ENCODE measurements at regions not wholly inside any gene's neighbourhood (a gene's known extent, or its start where the extent isn't known, plus 50 kb on each side); places are given as distances from the start of the nearest gene placed in this dataset.

DNA sequence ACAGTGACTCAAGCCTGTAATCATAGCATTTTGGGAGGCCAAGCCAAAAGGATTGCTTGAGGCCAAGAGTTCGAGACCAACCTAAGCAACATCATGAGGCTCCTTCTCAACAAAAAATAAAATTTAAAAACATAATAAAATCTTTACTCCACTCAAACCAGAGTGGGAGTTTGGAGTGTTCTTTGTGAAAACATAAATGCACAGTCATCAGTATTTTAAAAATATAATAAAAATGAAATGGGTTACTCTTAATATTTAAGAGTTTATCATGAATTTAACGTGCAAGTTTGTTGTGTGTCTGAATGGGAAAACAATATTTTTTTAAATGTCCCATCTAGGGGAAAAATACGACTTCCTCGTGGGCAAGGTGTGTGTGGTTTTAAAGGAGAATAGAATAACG, 78.6 kb upstream of the STARD13 start:
- no peak overlapping the region for H3K4me2 ChIP-seq (ENCODE audit: insufficient read depth, insufficient read length, low read length)
- no peaks in the 10 kb centered on the region for H4K20me1 ChIP-seq (ENCODE audit: control insufficient read depth, insufficient read depth, insufficient read length)
- H3K4ac ChIP-seq (ENCODE audit: low read depth, low read length) = no peak overlapping the region
- no peaks in the 10 kb centered on the region for H3K4me1 ChIP-seq (ENCODE audit: insufficient read depth, low read length)
- no peak overlapping the region for H3K4me3 Mint-ChIP-seq
- H3K56ac ChIP-seq (ENCODE audit: insufficient read length, low read depth, low read length) = no peak overlapping the region
- no peaks in the 10 kb centered on the region for H3K9me3 ChIP-seq (ENCODE audit: control insufficient read depth, low read depth, low read length)
- no peak overlapping the region for H4K91ac ChIP-seq (ENCODE audit: insufficient read length, low read depth, low read length)
- no peak overlapping the region for H3K14ac ChIP-seq (ENCODE audit: insufficient read depth, low read length)
- H2AFZ ChIP-seq (ENCODE audit: low read length) = no peak overlapping the region
- no peak overlapping the region for H3K27ac Mint-ChIP-seq
- no CpG with 5 or more reads among the region's 5 CpGs for WGBS (ENCODE audit: extremely low coverage, insufficient read length, low lambda C conversion rate)
- H3K9ac ChIP-seq (ENCODE audit: extremely low read depth, insufficient read length, low read length) = no peak overlapping the region
- H3K79me2 ChIP-seq (ENCODE audit: insufficient read depth, low read length) = no peaks in the 10 kb centered on the region
- H3K27ac ChIP-seq (ENCODE audit: insufficient read length, low read depth, low read length) = no peak overlapping the region
- H4K8ac ChIP-seq (replicated peaks; ENCODE audit: insufficient read length, low read depth, low read length) = no peak overlapping the region
- no peak overlapping the region for H4K5ac ChIP-seq (ENCODE audit: insufficient read length, low read depth, low read length)
- peaks cover 5 to 6% of the 10 kb centered on the region in 2 experiments; a peak in 4 of 5 replicates for H3K9me3 Mint-ChIP-seq
- no peak overlapping the region for H2BK12ac ChIP-seq (ENCODE audit: insufficient read length, low read depth, low read length)
- H3K23ac ChIP-seq (ENCODE audit: insufficient read length, low read depth, low read length) = no peak overlapping the region
- H3K79me1 ChIP-seq (ENCODE audit: insufficient read depth, low read depth, low read length, poor library complexity, severe bottlenecking) = no peaks in the 10 kb centered on the region
- TF ChIP-seq, protein P1, sequence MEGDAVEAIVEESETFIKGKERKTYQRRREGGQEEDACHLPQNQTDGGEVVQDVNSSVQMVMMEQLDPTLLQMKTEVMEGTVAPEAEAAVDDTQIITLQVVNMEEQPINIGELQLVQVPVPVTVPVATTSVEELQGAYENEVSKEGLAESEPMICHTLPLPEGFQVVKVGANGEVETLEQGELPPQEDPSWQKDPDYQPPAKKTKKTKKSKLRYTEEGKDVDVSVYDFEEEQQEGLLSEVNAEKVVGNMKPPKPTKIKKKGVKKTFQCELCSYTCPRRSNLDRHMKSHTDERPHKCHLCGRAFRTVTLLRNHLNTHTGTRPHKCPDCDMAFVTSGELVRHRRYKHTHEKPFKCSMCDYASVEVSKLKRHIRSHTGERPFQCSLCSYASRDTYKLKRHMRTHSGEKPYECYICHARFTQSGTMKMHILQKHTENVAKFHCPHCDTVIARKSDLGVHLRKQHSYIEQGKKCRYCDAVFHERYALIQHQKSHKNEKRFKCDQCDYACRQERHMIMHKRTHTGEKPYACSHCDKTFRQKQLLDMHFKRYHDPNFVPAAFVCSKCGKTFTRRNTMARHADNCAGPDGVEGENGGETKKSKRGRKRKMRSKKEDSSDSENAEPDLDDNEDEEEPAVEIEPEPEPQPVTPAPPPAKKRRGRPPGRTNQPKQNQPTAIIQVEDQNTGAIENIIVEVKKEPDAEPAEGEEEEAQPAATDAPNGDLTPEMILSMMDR (conservative IDR thresholded peaks at IDR 0.05) = no peak
- no peak for DNase-seq
- H2BK5ac ChIP-seq (ENCODE audit: insufficient read length, low read length) = no peak overlapping the region
- no peaks in the 10 kb centered on the region for H3K23me2 ChIP-seq (ENCODE audit: insufficient read length, low read depth, low read length, poor library complexity, severe bottlenecking)
- H3K4me1 Mint-ChIP-seq = no peaks in the 10 kb centered on the region
- H3K36me3 Mint-ChIP-seq (ENCODE audit: insufficient read depth in 1 of 3, low read depth in 3 of 3) = peaks cover 2 to 8% (median 4%) of the 10 kb centered on the region in 3 experiments; a peak in 3 of 7 replicates
- H2BK15ac ChIP-seq (ENCODE audit: low read depth, low read length) = no peak overlapping the region
- H3T11ph ChIP-seq (ENCODE audit: low read length) = no peak overlapping the region
- no peak overlapping the region for H2AK5ac ChIP-seq (ENCODE audit: insufficient read length, low read length)
- H3K27me3 Mint-ChIP-seq (ENCODE audit: low read depth) = no peaks in the 10 kb centered on the region; the same call in 1 of the 2 replicates
- H3K27me3 ChIP-seq (ENCODE audit: insufficient read depth, low read length) = no peaks in the 10 kb centered on the region
- H2BK120ac ChIP-seq (ENCODE audit: low read depth, low read length, poor library complexity, severe bottlenecking) = no peak overlapping the region
- no peak overlapping the region for H3K18ac ChIP-seq (ENCODE audit: insufficient read length, low read depth, low read length)
- H2BK20ac ChIP-seq (ENCODE audit: low read depth, low read length, poor library complexity, severe bottlenecking) = no peak overlapping the region
